ENCODE measurements at regions not wholly inside any gene's neighbourhood (a gene's known extent, or its start where the extent isn't known, plus 50 kb on each side); places are given as distances from the start of the nearest gene placed in this dataset.

- DNase-seq (ENCODE audit: low read depth, low spot score): peak; percentile 84
Observed at GRCh38 chr3:70849911-70850699, 537.7 kb upstream of the MDFIC2 start.

- no peak for DNase-seq (ENCODE audit: low read depth, low spot score)
Observed at GRCh38 chr3:70840106-70840870, 527.9 kb upstream of the MDFIC2 start.

DNA sequence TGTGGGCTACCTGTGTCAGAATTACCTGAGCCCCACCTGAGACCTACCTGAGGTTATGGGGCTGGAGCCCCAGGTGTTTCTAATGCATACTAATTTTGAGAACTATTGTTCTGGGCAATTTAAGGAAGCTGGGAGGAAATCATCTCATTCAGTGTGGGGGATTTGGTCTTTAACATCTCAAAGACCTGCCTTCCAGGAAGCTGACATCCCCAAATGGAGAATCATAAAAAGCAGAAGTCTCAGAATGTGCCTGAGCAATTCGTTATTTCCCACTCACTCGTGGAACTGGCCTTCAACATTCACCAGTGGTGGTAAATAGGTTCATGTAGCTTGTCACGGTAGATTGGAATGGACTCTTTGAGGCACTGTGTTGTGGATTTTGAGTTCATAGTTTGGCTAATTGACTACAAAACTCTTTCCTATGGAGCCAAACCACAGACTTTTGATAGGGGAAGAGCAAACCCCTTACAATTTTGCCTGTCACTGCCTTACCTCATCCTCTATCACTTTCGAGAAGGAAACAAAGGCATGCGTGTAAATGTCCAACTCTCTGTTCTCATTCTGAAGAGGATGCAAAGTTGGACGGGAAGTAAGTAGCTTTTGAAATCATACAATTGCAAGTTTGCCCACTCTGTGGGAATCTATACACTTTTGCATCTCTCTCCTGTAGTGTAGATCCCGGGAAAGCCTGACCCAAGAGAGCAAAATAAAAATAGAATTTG lies 521.0 kb upstream of the MDFIC2 start:
- no peak for DNase-seq (ENCODE audit: low read depth, low spot score)

DNA sequence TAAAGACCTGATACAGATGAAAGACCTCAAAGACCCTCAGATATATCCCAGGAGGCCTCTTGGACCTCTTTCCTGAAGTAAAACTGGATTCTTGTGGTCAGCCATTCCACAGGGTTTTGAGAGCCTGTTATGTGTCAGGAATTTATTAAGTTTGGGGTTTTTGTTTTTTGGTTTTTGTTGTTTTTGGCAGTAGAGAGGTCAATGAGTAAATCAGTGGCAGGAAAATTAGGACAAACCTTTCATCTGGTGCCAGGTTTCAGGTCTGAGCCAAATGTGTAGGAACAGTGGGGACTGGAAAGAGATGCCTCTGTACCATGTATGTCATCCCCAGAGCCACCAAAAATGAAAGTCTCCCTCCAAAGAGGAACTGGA lies 520.4 kb upstream of the MDFIC2 start:
- DNase-seq (ENCODE audit: low read depth, low spot score): no peak

GRCh38 chr3:70832089-70832833 lies 519.8 kb upstream of the MDFIC2 start:
- DNase-seq (ENCODE audit: low read depth, low spot score): no peak

- peak; percentile 67 for DNase-seq (ENCODE audit: low read depth, low spot score)
Observed at GRCh38 chr3:70829092-70829491, 516.7 kb upstream of the MDFIC2 start.

GRCh38 chr3:70824773-70825172 lies 512.3 kb upstream of the MDFIC2 start:
- peak; percentile 39 for DNase-seq (ENCODE audit: low read depth, low spot score)

- DNase-seq (ENCODE audit: low read depth, low spot score): no peak
Observed at GRCh38 chr3:70824078-70824477, 511.6 kb upstream of the MDFIC2 start.

DNA sequence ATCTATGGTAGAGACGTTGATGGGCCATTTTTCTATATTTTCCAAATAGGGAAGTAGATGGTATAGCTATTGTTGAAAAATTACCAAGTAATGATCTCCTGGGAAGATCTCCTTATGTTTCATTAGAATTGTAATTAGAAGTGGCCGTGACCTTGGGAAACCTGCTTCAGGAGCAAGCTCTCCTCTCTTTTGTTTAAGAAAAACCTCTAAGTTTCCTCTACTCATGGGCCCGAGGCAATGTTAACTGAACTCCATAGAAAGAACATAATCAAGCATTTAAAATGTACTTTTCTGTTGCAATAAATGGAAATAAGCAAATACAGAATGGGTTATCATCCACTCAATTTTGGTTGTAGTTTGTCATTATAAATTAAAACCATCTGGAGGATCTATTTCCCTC lies 511.2 kb upstream of the MDFIC2 start:
- no peak for DNase-seq (ENCODE audit: low read depth, low spot score)

DNA sequence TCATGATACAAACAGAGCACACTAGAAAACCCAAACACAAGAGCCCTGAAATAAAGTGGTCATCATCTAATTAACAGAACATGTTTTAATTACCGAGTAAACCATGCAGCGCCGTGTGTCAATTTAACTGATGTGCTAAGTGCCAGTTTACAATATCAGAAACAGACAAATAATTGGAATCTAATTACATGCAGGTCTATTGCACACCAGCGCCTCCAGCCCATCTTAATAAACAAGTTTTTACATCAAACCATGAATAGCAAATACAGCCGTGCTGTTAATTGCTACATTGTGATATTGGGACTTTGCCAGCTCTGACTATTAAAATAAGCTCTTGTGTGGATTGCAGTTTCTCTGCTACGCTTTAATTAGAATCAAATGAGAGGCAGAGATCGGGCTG lies 510.2 kb upstream of the MDFIC2 start:
- DNase-seq (ENCODE audit: low read depth, low spot score): no peak

DNA sequence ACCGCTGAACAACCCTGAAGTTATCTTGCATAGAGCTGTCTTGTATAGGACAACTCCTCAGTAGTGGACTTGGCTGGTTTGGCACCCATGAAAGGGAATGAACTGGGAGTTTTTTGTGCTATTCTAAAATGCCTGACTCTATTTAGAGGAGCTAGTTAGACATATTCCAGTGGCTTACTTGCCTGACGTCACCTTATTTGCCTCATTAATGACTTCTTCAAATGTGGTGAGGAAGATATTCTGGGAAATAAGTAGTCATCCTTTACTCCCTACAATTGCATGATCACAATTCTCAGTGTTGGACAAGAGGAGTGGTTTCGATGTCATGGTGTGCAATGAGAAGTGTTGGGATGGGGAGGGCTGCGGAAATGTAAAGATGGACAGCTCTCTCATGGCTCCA lies 509.2 kb upstream of the MDFIC2 start:
- no peak for DNase-seq (ENCODE audit: low read depth, low spot score)

GRCh38 chr3:70820397-70820796 lies 508.0 kb upstream of the MDFIC2 start:
- DNase-seq (ENCODE audit: low read depth, low spot score): no peak

- no peak for DNase-seq (ENCODE audit: low read depth, low spot score)
Observed at GRCh38 chr3:70818145-70818544, 505.7 kb upstream of the MDFIC2 start.

GRCh38 chr3:70816346-70816745 lies 503.9 kb upstream of the MDFIC2 start:
- no peak for DNase-seq (ENCODE audit: low read depth, low spot score)

GRCh38 chr3:70815817-70816216 lies 503.4 kb upstream of the MDFIC2 start:
- no peak for DNase-seq (ENCODE audit: low read depth, low spot score)

GRCh38 chr3:70813311-70813710 lies 500.9 kb upstream of the MDFIC2 start:
- no peak for DNase-seq (ENCODE audit: low read depth, low spot score)

- DNase-seq (ENCODE audit: low read depth, low spot score): no peak
Observed at GRCh38 chr3:70811880-70812279, 499.4 kb upstream of the MDFIC2 start.

DNA sequence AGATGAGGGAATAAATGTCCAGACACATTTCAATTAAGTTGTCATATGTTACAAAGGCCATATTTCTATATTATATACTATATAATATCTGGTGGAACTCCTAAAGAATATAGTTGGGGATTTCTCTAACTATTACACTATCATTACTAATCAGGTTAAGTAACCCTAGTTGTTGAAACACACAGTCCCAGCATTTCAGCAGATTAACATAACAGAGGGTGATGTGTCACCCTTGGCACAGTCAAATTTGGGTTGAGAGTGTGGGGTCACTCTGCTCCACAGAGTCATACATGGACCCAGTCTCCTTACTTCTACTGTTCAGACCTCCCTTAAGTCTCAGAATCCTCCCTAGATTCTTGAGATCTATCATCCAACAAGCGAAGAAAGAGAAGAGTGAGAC lies 496.4 kb upstream of the MDFIC2 start:
- DNase-seq (ENCODE audit: low read depth, low spot score): no peak

DNA sequence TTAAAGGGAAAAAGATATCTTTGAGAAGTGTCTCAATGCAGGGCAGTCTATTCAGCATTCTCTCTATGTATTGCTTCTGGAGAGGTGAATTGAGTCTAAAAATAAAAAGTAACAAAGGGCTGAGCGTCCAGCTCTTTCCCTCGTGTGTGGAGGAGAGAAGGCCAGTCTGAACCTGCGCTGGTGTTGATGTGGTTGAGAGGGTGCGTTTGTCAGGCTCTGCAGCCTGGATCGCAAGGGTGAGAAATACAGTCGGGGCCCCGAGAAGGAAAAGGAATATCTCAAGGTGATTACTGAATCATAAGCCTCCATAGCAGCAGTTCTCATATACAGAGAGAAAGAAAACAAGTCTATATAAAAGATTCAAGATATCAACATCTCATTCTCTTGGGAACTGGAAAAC lies 494.1 kb upstream of the MDFIC2 start:
- no peak for DNase-seq (ENCODE audit: low read depth, low spot score)

GRCh38 chr3:70806021-70806420 lies 493.6 kb upstream of the MDFIC2 start:
- DNase-seq (ENCODE audit: low read depth, low spot score): no peak

- no peak for DNase-seq (ENCODE audit: low read depth, low spot score)
Observed at GRCh38 chr3:70805061-70805889, 492.8 kb upstream of the MDFIC2 start.
